IMR-90 (cell line): ENCODE measurements at regions not wholly inside any gene's neighbourhood (a gene's known extent, or its start where the extent isn't known, plus 50 kb on each side); places are given as distances from the start of the nearest gene placed in this dataset.

Source experiments
- ATAC-seq: fragments of 200-7000 bp; cut with Tn5 transposase; 2 replicates; pipeline ENCODE4 v1.9.1; 2020; ENCODE audit warnings: low read depth, mild to moderate bottlenecking, moderate library complexity
- BruUV-seq: library from RNA; stranded (reverse); fragments of 400-500 nt; replicated peaks from 2 replicates; lab custom pipeline; 2021; lab: Mats Ljungman, UMichigan
- CTCF ChIA-PET: fragments of 300-600 bp; formaldehyde crosslinking; extraction: SDS; loops from one replicate; lab custom pipeline; 2021; ENCODE audit warnings: antibody characterized with exemption; lab: Yijun Ruan, JAX
- POLR2A ChIA-PET: fragments of 300-600 bp; sonication (Branson Sonifier 250); formaldehyde crosslinking; loops from one replicate; lab custom pipeline; 2022; ENCODE audit warnings: antibody characterized with exemption; ENCODE audit not compliant: unreplicated experiment; lab: Charles Lee
- DNase-seq: peaks from one replicate; pipeline ENCODE4 v3.0.0; 2013
- H2AFZ ChIP-seq: replicated peaks from 2 replicates; pipeline ENCODE3; 2013; ENCODE audit warnings: low read length, mild to moderate bottlenecking; ENCODE audit not compliant: poor library complexity
- H2AK5ac ChIP-seq: 2 replicates; pipeline ENCODE4 v1.6.1; 2013; ENCODE audit warnings: low read depth, low read length, inconsistent platforms
- H2AK9ac ChIP-seq: replicated peaks from 2 replicates; pipeline ENCODE3; 2013; ENCODE audit warnings: mild to moderate bottlenecking, low read depth, low read length, moderate library complexity; ENCODE audit not compliant: poor library complexity
- H2BK120ac ChIP-seq: 2 replicates; pipeline ENCODE4 v1.6.1; 2013; ENCODE audit warnings: low read depth, low read length, inconsistent platforms
- H2BK15ac ChIP-seq: 3 replicates; pipeline ENCODE4 v1.6.1; 2013; ENCODE audit warnings: low read depth, low read length, inconsistent platforms
- H2BK20ac ChIP-seq: 2 replicates; pipeline ENCODE4 v1.6.1; 2013; ENCODE audit warnings: low read depth, mild to moderate bottlenecking, inconsistent platforms, low read length, moderate library complexity
- H2BK5ac ChIP-seq: 2 replicates; pipeline ENCODE4 v1.6.1; 2013; ENCODE audit warnings: mild to moderate bottlenecking, low read depth, low read length, inconsistent platforms; ENCODE audit not compliant: poor library complexity, severe bottlenecking
- H3K14ac ChIP-seq: replicated peaks from 2 replicates; pipeline ENCODE4 v1.6.1; 2013; ENCODE audit warnings: low read depth, low read length, inconsistent platforms
- H3K18ac ChIP-seq: 2 replicates; pipeline ENCODE4 v1.6.1; 2013; ENCODE audit warnings: low read depth, low read length, control low read depth
- H3K23ac ChIP-seq: 2 replicates; pipeline ENCODE4 v1.6.1; 2013; ENCODE audit warnings: low read depth, low read length, inconsistent platforms
- H3K27ac ChIP-seq: 2 replicates; pipeline ENCODE4 v1.5.1; 2013; ENCODE audit warnings: mild to moderate bottlenecking, control low read depth, low read length; ENCODE audit not compliant: insufficient read depth
- H3K27me3 ChIP-seq: 2 replicates; pipeline ENCODE4 v1.6.1; 2013; ENCODE audit warnings: low read length; ENCODE audit not compliant: control insufficient read depth, insufficient read depth
- H3K36me3 ChIP-seq: 2 replicates; pipeline ENCODE4 v1.6.1; 2013; ENCODE audit warnings: low read length, mixed read lengths; ENCODE audit not compliant: control insufficient read depth, insufficient read depth
- H3K4ac ChIP-seq: 2 replicates; pipeline ENCODE4 v1.6.1; 2013; ENCODE audit warnings: low read depth, low read length, inconsistent platforms
- H3K4me1 ChIP-seq: 2 replicates; pipeline ENCODE4 v1.6.1; 2013; ENCODE audit warnings: low read length, mixed read lengths; ENCODE audit not compliant: control insufficient read depth, insufficient read depth
- H3K4me2 ChIP-seq: 2 replicates; pipeline ENCODE4 v1.6.1; 2013; ENCODE audit warnings: low read depth, mild to moderate bottlenecking, control low read depth, low read length, moderate library complexity
- H3K4me3 ChIP-seq: 2 replicates; pipeline ENCODE4 v1.5.1; 2013; ENCODE audit warnings: low read depth, mild to moderate bottlenecking, control low read depth, low read length, moderate library complexity; ENCODE audit not compliant: insufficient read depth
- H3K56ac ChIP-seq: 2 replicates; pipeline ENCODE4 v1.6.1; 2013; ENCODE audit warnings: low read length, inconsistent platforms; ENCODE audit not compliant: insufficient read depth; ENCODE audit errors: extremely low read depth
- H3K79me1 ChIP-seq, 2 experiments: 2 replicates each; pipeline ENCODE4 v1.6.1; 2013; ENCODE audit warnings: low read length in 2 of 2, inconsistent platforms in 1 of 2, low read depth in 1 of 2
- H3K9ac ChIP-seq: 2 replicates; pipeline ENCODE4 v1.6.1; 2013; ENCODE audit warnings: low read depth, low read length, control low read depth
- H3K9me1 ChIP-seq: 2 replicates; pipeline ENCODE4 v1.6.1; 2013; ENCODE audit warnings: low read length, inconsistent platforms; ENCODE audit not compliant: insufficient read depth
- H3K9me3 ChIP-seq: 2 replicates; pipeline ENCODE4 v1.6.1; 2013; ENCODE audit warnings: low read length; ENCODE audit not compliant: control insufficient read depth, insufficient read depth
- H4K20me1 ChIP-seq: 2 replicates; pipeline ENCODE4 v1.6.1; 2013; ENCODE audit warnings: low read length, inconsistent platforms; ENCODE audit not compliant: insufficient read depth
- H4K5ac ChIP-seq: 2 replicates; pipeline ENCODE4 v1.6.1; 2013; ENCODE audit warnings: mild to moderate bottlenecking, low read depth, low read length, control low read depth
- H4K8ac ChIP-seq, 2 experiments: 2 replicates each; pipeline ENCODE4 v1.6.1; 2013; ENCODE audit warnings: low read depth in 2 of 2, low read length in 2 of 2, control low read depth in 1 of 2, inconsistent platforms in 1 of 2
- H4K91ac ChIP-seq: 2 replicates; pipeline ENCODE4 v1.6.1; 2013; ENCODE audit warnings: low read depth, low read length, inconsistent platforms; ENCODE audit not compliant: insufficient read depth
- FOS ChIP-seq: fragments of 150-350 bp; IDR thresholded peaks from 2 replicates; pipeline ENCODE4 v1.6.1; 2016; ENCODE audit warnings: low read depth, low read length
- MAFK ChIP-seq: IDR thresholded peaks from 2 replicates; pipeline ENCODE4 v1.6.1; 2012; ENCODE audit warnings: low read depth, low read length, improper control_type of control experiment
- POLR2A ChIP-seq: IDR thresholded peaks from 2 replicates; pipeline ENCODE4 v1.6.1; 2012; ENCODE audit warnings: mild to moderate bottlenecking, low read depth, low read length
- WGBS, 2 experiments: methylation state at CpG; one replicate each; pipeline versions ENCODE4 v1.1.5 to v1.1.7; 2013; ENCODE audit warnings: missing lambda C conversion rate in 2 of 2; ENCODE audit not compliant: insufficient read length in 1 of 2; ENCODE audit errors: extremely low coverage in 2 of 2; 5-methylcytosine and 5-hydroxymethylcytosine counted together
- dilution Hi-C: fragments of 300-500 bp; cut with HindIII; formaldehyde crosslinking; loops from one replicate; pipeline ENCODE4 v1.14.3; 2018; ENCODE audit warnings: low sequenced_read_pairs; ENCODE audit not compliant: unreplicated experiment
- in situ Hi-C: fragments of 300-500 bp; cut with MboI; formaldehyde crosslinking; loops from 3 replicates; pipeline ENCODE4 v1.14.3; 2019; ENCODE audit warnings: low sequenced_read_pairs, inconsistent platforms, mixed read lengths
- intact Hi-C: fragments of 100-400 bp; cut with micrococcal nuclease; formaldehyde crosslinking; loops from 2 replicates; pipeline ENCODE4 v1.10.0; 2022

GRCh38 chr13:40243982-40244381 lies 422.5 kb downstream of the FOXO1 start:
- no peak for DNase-seq
- in situ Hi-C loops, result no loop called here
- no peak overlapping the region for H4K91ac ChIP-seq
- H3K14ac ChIP-seq, result no peak overlapping the region
- no peak overlapping the region for H3K18ac ChIP-seq
- no peak overlapping the region for H3K4me2 ChIP-seq
- WGBS, 2 experiments, result no CpG with 5 or more reads among the region's 3 CpGs
- no peak for ATAC-seq
- H4K20me1 ChIP-seq, result no peaks in the 10 kb centered on the region
- CTCF ChIA-PET, result no interaction called here
- TF ChIP-seq MAFK (no peak), POLR2A (no peak), FOS (no peak)
- H3K9me1 ChIP-seq, result no peaks in the 10 kb centered on the region
- H3K9me3 ChIP-seq, result no peaks in the 10 kb centered on the region; the same call in 1 of the 2 replicates
- no peak overlapping the region for H3K4me3 ChIP-seq
- H3K9ac ChIP-seq, result no peak overlapping the region
- H3K56ac ChIP-seq, result no peak overlapping the region
- H3K27ac ChIP-seq, result no peak overlapping the region
- BruUV-seq, result no TSS peak
- no peak overlapping the region for H4K8ac ChIP-seq
- H3K36me3 ChIP-seq, result no peaks in the 10 kb centered on the region
- dilution Hi-C loops, result no loop called here
- H3K27me3 ChIP-seq, result no peaks in the 10 kb centered on the region
- no peak overlapping the region for H3K23ac ChIP-seq
- POLR2A ChIA-PET, result no interaction called here
- no peak overlapping the region for H2BK120ac ChIP-seq
- H2BK20ac ChIP-seq, result no peak overlapping the region
- H4K5ac ChIP-seq, result no peak overlapping the region
- H2BK15ac ChIP-seq, result no peak overlapping the region
- H2AFZ ChIP-seq, result no peak overlapping the region
- no peak overlapping the region for H2AK5ac ChIP-seq
- H2BK5ac ChIP-seq, result no peak overlapping the region
- H3K4me1 ChIP-seq, result no peaks in the 10 kb centered on the region
- intact Hi-C loops, result no loop called here
- no peak overlapping the region for H3K4ac ChIP-seq
- H3K79me1 ChIP-seq, result no peaks in the 10 kb centered on the region
- no peak overlapping the region for H2AK9ac ChIP-seq
